Upper lobe of left lung (tissue), 6 donors: ENCODE measurements at regions not wholly inside any gene's neighbourhood (a gene's known extent, or its start where the extent isn't known, plus 50 kb on each side); places are given as distances from the start of the nearest gene placed in this dataset.

Source experiments
- ATAC-seq, 2 donors: fragments of 200-7000 bp; cut with Tn5 transposase; one replicate each; pipeline ENCODE4 v1.9.1; 2022; ENCODE audit warnings: mild to moderate bottlenecking in 2 of 2, moderate library complexity in 2 of 2; ENCODE audit not compliant: low FRiP score in 2 of 2
- DNase-seq, 2 donors: peaks; one replicate each; pipeline ENCODE4 v3.0.0-alpha.2; 2019 to 2020
- H3K27ac ChIP-seq, 4 donors: fragments of 200-600 bp; sonication (generic); one replicate each; pipeline ENCODE4 v1.5.1; 2016 to 2019
- H3K27me3 ChIP-seq, 4 donors: fragments of 200-600 bp; sonication (generic); one replicate each; pipeline ENCODE4 v1.5.1; 2017 to 2019
- H3K36me3 ChIP-seq, 4 donors: fragments of 200-600 bp; sonication (generic); one replicate each; pipeline ENCODE4 v1.5.1; 2016 to 2019
- H3K4me1 ChIP-seq, 4 donors: fragments of 200-600 bp; sonication (generic); one replicate each; pipeline ENCODE4 v1.5.1; 2018 to 2019
- H3K4me3 ChIP-seq, 4 donors: fragments of 200-600 bp; sonication (generic); one replicate each; pipeline ENCODE4 v1.5.1; 2017 to 2019; ENCODE audit warnings: mild to moderate bottlenecking in 2 of 4, moderate library complexity in 1 of 4
- H3K9me3 ChIP-seq, 4 donors: fragments of 200-600 bp; sonication (generic); one replicate each; pipeline ENCODE4 v1.5.1; 2018 to 2019
- CTCF ChIP-seq, 6 experiments: fragments of 450-650 bp in 4 of 6; fragments of 200-600 bp in 2 of 6; sonication (generic) in 2 of 6; IDR thresholded peaks; one replicate each; pipeline ENCODE4 v1.5.1; 2016 to 2019; ENCODE audit warnings: antibody characterized with exemption in 6 of 6
- EP300 ChIP-seq, 4 donors: sonication (generic); formaldehyde crosslinking; IDR thresholded peaks; one replicate each; pipeline ENCODE4 v1.5.1; 2017; ENCODE audit warnings: antibody characterized with exemption in 4 of 4, control low read depth in 2 of 4
- POLR2A ChIP-seq, 4 donors: fragments of 450-650 bp; IDR thresholded peaks; one replicate each; pipeline ENCODE4 v1.5.1; 2016 to 2017; ENCODE audit warnings: antibody characterized with exemption in 4 of 4, mild to moderate bottlenecking in 2 of 4
- POLR2AphosphoS5 ChIP-seq, 2 donors: sonication (generic); formaldehyde crosslinking; IDR thresholded peaks; one replicate each; pipeline ENCODE4 v1.5.1; 2017; ENCODE audit warnings: antibody characterized with exemption in 2 of 2
- WGBS, 2 donors: methylation state at CpG; one replicate each; pipeline ENCODE4 v1.1.5; 2017 to 2018; 5-methylcytosine and 5-hydroxymethylcytosine counted together
- donor health status: DM: no; HTN: no; CAD: no; lungs with moderate emphysema.
- donor health status: DM: no; HTN: yes; CAD: no; lungs with severe emphysema.

- H3K4me3 ChIP-seq: no peak overlapping the region
- H3K36me3 ChIP-seq: no peaks in the 10 kb centered on the region
- H3K27me3 ChIP-seq: no peaks in the 10 kb centered on the region
- H3K9me3 ChIP-seq: no peaks in the 10 kb centered on the region
- no peaks in the 10 kb centered on the region for H3K4me1 ChIP-seq
- TF ChIP-seq POLR2AphosphoS5 (IDR thresholded peaks at IDR 0.05): no peak
- TF ChIP-seq POLR2A (IDR thresholded peaks at IDR 0.05): no peak
- TF ChIP-seq CTCF (IDR thresholded peaks at IDR 0.05): no peak
- TF ChIP-seq EP300 (IDR thresholded peaks at IDR 0.05): no peak
- WGBS, 2 donors: 91 to 98% methylated on average over 7 of the region's 7 CpGs
- DNase-seq (no peak), ATAC-seq (no peak)
- H3K27ac ChIP-seq: no peak overlapping the region
These were observed 102.3 kb upstream of the ANO1 start for GRCh38 chr11:69975822-69976221.

- WGBS, 2 donors: 79 to 85% methylated on average over 8 to 10 of the region's 10 CpGs
- DNase-seq (no peak), ATAC-seq (no peak)
- Histone ChIP-seq H3K4me1 (peaks cover 0 to 5% (median 2%) of the 10 kb centered on the region in 4 donors), H3K27me3 (no peaks in the 10 kb centered on the region), H3K27ac (no peak overlapping the region), H3K36me3 (no peaks in the 10 kb centered on the region), H3K4me3 (no peak overlapping the region), H3K9me3 (no peaks in the 10 kb centered on the region)
- TF ChIP-seq POLR2AphosphoS5 (IDR thresholded peaks at IDR 0.05) (no peak), POLR2A (IDR thresholded peaks at IDR 0.05) (no peak), EP300 (IDR thresholded peaks at IDR 0.05) (no peak), CTCF (IDR thresholded peaks at IDR 0.05) (no peak)
These were observed 101.3 kb upstream of the ANO1 start for GRCh38 chr11:69976794-69977193.

GRCh38 chr11:69977951-69978350 lies 100.2 kb upstream of the ANO1 start:
- ATAC-seq: no peak
- no peak overlapping the region for H3K27ac ChIP-seq
- peaks cover 0 to 5% (median 2%) of the 10 kb centered on the region in 4 donors for H3K4me1 ChIP-seq
- no peak for DNase-seq
- TF ChIP-seq POLR2AphosphoS5 (IDR thresholded peaks at IDR 0.05) (no peak), CTCF (IDR thresholded peaks at IDR 0.05) (no peak), POLR2A (IDR thresholded peaks at IDR 0.05) (no peak), EP300 (IDR thresholded peaks at IDR 0.05) (no peak)
- H3K9me3 ChIP-seq: no peaks in the 10 kb centered on the region
- H3K27me3 ChIP-seq: no peaks in the 10 kb centered on the region
- H3K36me3 ChIP-seq: no peaks in the 10 kb centered on the region
- H3K4me3 ChIP-seq: no peak overlapping the region
- 76 to 80% methylated on average over 10 to 12 of the region's 12 CpGs for WGBS, 2 donors

GRCh38 chr11:69978841-69979614 lies 99.1 kb upstream of the ANO1 start:
- Histone ChIP-seq H3K4me1 (peaks cover 0 to 5% (median 2%) of the 10 kb centered on the region in 4 donors), H3K4me3 (no peak overlapping the region), H3K36me3 (no peaks in the 10 kb centered on the region), H3K27ac (no peak overlapping the region), H3K27me3 (peaks cover 0 to 5% (median 0%) of the 10 kb centered on the region in 4 donors), H3K9me3 (no peaks in the 10 kb centered on the region)
- no peak for ATAC-seq
- WGBS, 2 donors: 60 to 63% methylated on average over 10 of the region's 10 CpGs
- no peak for DNase-seq
- TF ChIP-seq EP300 (IDR thresholded peaks at IDR 0.05) (no peak), CTCF (IDR thresholded peaks at IDR 0.05) (no peak), POLR2A (IDR thresholded peaks at IDR 0.05) (no peak), POLR2AphosphoS5 (IDR thresholded peaks at IDR 0.05) (no peak)

GRCh38 chr11:69979632-69980031 lies 98.5 kb upstream of the ANO1 start:
- H3K36me3 ChIP-seq: no peaks in the 10 kb centered on the region
- H3K27ac ChIP-seq: no peak overlapping the region
- no peak overlapping the region for H3K4me3 ChIP-seq
- no peak for ATAC-seq
- TF ChIP-seq CTCF (IDR thresholded peaks at IDR 0.05) (no peak), POLR2A (IDR thresholded peaks at IDR 0.05) (no peak), EP300 (IDR thresholded peaks at IDR 0.05) (no peak), POLR2AphosphoS5 (IDR thresholded peaks at IDR 0.05) (no peak)
- DNase-seq: no peak
- H3K27me3 ChIP-seq: peaks cover 0 to 8% (median under 1%) of the 10 kb centered on the region in 4 donors
- H3K4me1 ChIP-seq: peaks cover 0 to 5% (median 2%) of the 10 kb centered on the region in 4 donors
- 67 to 80% methylated on average over 9 of the region's 9 CpGs for WGBS, 2 donors
- no peaks in the 10 kb centered on the region for H3K9me3 ChIP-seq
